Panc1 (cell line): ENCODE measurements at regions not wholly inside any gene's neighbourhood (a gene's known extent, or its start where the extent isn't known, plus 50 kb on each side); places are given as distances from the start of the nearest gene placed in this dataset.

Experiments
- POLR2AphosphoS5 ChIP-seq: IDR thresholded peaks from 2 replicates; pipeline ENCODE4 v1.6.1; 2012; ENCODE audit warnings: mild to moderate bottlenecking, low read depth, low read length, moderate library complexity
- TCF7L2 ChIP-seq: IDR thresholded peaks from 2 replicates; pipeline ENCODE4 v1.6.1; 2011; ENCODE audit warnings: mild to moderate bottlenecking, low read depth, low read length, inconsistent platforms
- TF ChIP-seq, protein P1 (sequence below): fragments of 450-650 bp; IDR thresholded peaks from 2 replicates; pipeline ENCODE4 v1.5.1; 2017; ENCODE audit warnings: mild to moderate bottlenecking
- TF ChIP-seq, protein P2 (sequence below), 2 experiments: IDR thresholded peaks; 2 replicates each; pipeline ENCODE4 v1.6.1; 2011 to 2012; ENCODE audit warnings: low read depth in 2 of 2, control low read depth in 1 of 2, low read length in 1 of 2, mild to moderate bottlenecking in 1 of 2, moderate library complexity in 1 of 2; ENCODE audit not compliant: insufficient read depth in 1 of 2

DNA sequence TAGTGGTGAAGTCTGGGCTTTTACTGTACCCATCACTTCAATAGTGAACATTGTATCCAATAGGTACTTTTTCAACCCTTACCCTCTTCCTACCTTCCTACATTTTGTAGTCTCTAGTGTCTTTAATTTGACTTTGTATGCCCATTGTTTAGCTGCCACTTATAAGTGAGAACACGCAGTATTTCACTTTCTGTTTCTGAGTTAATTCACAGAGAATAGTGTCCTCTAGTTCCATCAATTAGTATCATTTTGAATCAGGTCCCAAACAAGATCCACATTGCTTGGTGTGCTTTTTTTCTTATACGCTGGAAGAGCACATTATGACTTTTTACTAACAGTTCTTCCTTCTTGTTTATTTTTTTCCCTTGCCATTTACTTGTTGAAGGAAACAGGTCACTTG, 176.0 kb upstream of the WDFY3 start:
- TF ChIP-seq, protein P1, sequence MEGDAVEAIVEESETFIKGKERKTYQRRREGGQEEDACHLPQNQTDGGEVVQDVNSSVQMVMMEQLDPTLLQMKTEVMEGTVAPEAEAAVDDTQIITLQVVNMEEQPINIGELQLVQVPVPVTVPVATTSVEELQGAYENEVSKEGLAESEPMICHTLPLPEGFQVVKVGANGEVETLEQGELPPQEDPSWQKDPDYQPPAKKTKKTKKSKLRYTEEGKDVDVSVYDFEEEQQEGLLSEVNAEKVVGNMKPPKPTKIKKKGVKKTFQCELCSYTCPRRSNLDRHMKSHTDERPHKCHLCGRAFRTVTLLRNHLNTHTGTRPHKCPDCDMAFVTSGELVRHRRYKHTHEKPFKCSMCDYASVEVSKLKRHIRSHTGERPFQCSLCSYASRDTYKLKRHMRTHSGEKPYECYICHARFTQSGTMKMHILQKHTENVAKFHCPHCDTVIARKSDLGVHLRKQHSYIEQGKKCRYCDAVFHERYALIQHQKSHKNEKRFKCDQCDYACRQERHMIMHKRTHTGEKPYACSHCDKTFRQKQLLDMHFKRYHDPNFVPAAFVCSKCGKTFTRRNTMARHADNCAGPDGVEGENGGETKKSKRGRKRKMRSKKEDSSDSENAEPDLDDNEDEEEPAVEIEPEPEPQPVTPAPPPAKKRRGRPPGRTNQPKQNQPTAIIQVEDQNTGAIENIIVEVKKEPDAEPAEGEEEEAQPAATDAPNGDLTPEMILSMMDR = no peak
- no peak for TF ChIP-seq POLR2AphosphoS5
- TF ChIP-seq TCF7L2 = no peak
- TF ChIP-seq, protein P2, sequence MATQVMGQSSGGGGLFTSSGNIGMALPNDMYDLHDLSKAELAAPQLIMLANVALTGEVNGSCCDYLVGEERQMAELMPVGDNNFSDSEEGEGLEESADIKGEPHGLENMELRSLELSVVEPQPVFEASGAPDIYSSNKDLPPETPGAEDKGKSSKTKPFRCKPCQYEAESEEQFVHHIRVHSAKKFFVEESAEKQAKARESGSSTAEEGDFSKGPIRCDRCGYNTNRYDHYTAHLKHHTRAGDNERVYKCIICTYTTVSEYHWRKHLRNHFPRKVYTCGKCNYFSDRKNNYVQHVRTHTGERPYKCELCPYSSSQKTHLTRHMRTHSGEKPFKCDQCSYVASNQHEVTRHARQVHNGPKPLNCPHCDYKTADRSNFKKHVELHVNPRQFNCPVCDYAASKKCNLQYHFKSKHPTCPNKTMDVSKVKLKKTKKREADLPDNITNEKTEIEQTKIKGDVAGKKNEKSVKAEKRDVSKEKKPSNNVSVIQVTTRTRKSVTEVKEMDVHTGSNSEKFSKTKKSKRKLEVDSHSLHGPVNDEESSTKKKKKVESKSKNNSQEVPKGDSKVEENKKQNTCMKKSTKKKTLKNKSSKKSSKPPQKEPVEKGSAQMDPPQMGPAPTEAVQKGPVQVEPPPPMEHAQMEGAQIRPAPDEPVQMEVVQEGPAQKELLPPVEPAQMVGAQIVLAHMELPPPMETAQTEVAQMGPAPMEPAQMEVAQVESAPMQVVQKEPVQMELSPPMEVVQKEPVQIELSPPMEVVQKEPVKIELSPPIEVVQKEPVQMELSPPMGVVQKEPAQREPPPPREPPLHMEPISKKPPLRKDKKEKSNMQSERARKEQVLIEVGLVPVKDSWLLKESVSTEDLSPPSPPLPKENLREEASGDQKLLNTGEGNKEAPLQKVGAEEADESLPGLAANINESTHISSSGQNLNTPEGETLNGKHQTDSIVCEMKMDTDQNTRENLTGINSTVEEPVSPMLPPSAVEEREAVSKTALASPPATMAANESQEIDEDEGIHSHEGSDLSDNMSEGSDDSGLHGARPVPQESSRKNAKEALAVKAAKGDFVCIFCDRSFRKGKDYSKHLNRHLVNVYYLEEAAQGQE (IDR thresholded peaks at IDR 0.05; ENCODE audit: insufficient read depth in 1 of 2, low read depth in 2 of 2, low read length in 1 of 2) = no peak
